ENCODE measurements at regions not wholly inside any gene's neighbourhood (a gene's known extent, or its start where the extent isn't known, plus 50 kb on each side); places are given as distances from the start of the nearest gene placed in this dataset.

- DNase-seq (ENCODE audit: low read depth, low spot score): no peak
- no peak overlapping the region for H2AFZ ChIP-seq (ENCODE audit: control insufficient read depth, low read length)
- H3K4me2 ChIP-seq (ENCODE audit: control insufficient read depth, extremely low read depth, insufficient read depth, low read depth, low read length): no peak overlapping the region
- no peaks in the 10 kb centered on the region for H3K9me3 ChIP-seq (ENCODE audit: control insufficient read depth, low read depth, low read length)
- H3K9ac ChIP-seq (ENCODE audit: control insufficient read depth, extremely low read depth, insufficient read depth, low read length): no peak overlapping the region
- no peaks in the 10 kb centered on the region for H3K27me3 ChIP-seq (ENCODE audit: control insufficient read depth, extremely low read depth, insufficient read depth, low read length)
- no peaks in the 10 kb centered on the region for H3K36me3 ChIP-seq (ENCODE audit: control insufficient read depth in 2 of 2, extremely low read depth in 1 of 2, insufficient read depth in 2 of 2, low read length in 2 of 2)
- H3K9me1 ChIP-seq (ENCODE audit: control insufficient read depth, extremely low read depth, insufficient read depth, low read length): no peaks in the 10 kb centered on the region
- no peak for TF ChIP-seq EZH2 (IDR thresholded peaks at IDR 0.05; ENCODE audit: low read length)
- no peak for TF ChIP-seq CTCF (optimal IDR thresholded peaks at IDR 0.05 in 1 of 3, IDR thresholded peaks at IDR 0.05 in 1 of 3, conservative IDR thresholded peaks at IDR 0.05 in 1 of 3; ENCODE audit: extremely low read depth in 1 of 3, insufficient read depth in 2 of 3, low read length in 3 of 3)
- no peak for FAIRE-seq
- no peaks in the 10 kb centered on the region for H3K79me2 ChIP-seq (ENCODE audit: control insufficient read depth, insufficient read depth, low read length)
- H3K27ac ChIP-seq (ENCODE audit: control insufficient read depth, insufficient read depth, low read length): no peak overlapping the region
- H3K4me1 ChIP-seq (ENCODE audit: control insufficient read depth, extremely low read depth, insufficient read depth, low read length): no peaks in the 10 kb centered on the region
- no peak overlapping the region for H3K4me3 ChIP-seq (ENCODE audit: control insufficient read depth in 2 of 3, extremely low read depth in 1 of 3, insufficient read depth in 2 of 3, low read depth in 1 of 3, low read length in 3 of 3)
- H4K20me1 ChIP-seq (ENCODE audit: control insufficient read depth, extremely low read depth, insufficient read depth, low read length): no peaks in the 10 kb centered on the region
- dilution Hi-C loops (cut with MboI; ENCODE audit: extremely low pct_ligation_motif_present, low sequenced_read_pairs): no loop called here
Measured at GRCh38 chr3:159371961-159372360, 570.1 kb downstream of the MFSD1 start.

- FAIRE-seq: no peak
- no peak for TF ChIP-seq EZH2 (IDR thresholded peaks at IDR 0.05; ENCODE audit: low read length)
- TF ChIP-seq CTCF (optimal IDR thresholded peaks at IDR 0.05 in 1 of 3, IDR thresholded peaks at IDR 0.05 in 1 of 3, conservative IDR thresholded peaks at IDR 0.05 in 1 of 3; ENCODE audit: extremely low read depth in 1 of 3, insufficient read depth in 2 of 3, low read length in 3 of 3): no peak
Measured at GRCh38 chr3:159378396-159379194, 576.7 kb downstream of the MFSD1 start.

More at GRCh38 chr3:159378396-159379194, 576.7 kb downstream of the MFSD1 start:
- Histone ChIP-seq H3K36me3 (ENCODE audit: control insufficient read depth in 2 of 2, extremely low read depth in 1 of 2, insufficient read depth in 2 of 2, low read length in 2 of 2) (no peaks in the 10 kb centered on the region), H2AFZ (ENCODE audit: control insufficient read depth, low read length) (no peak overlapping the region), H3K9me1 (ENCODE audit: control insufficient read depth, extremely low read depth, insufficient read depth, low read length) (no peaks in the 10 kb centered on the region), H3K27ac (ENCODE audit: control insufficient read depth, insufficient read depth, low read length) (no peak overlapping the region), H3K27me3 (ENCODE audit: control insufficient read depth, extremely low read depth, insufficient read depth, low read length) (no peaks in the 10 kb centered on the region), H3K4me1 (ENCODE audit: control insufficient read depth, extremely low read depth, insufficient read depth, low read length) (no peaks in the 10 kb centered on the region), H3K9ac (ENCODE audit: control insufficient read depth, extremely low read depth, insufficient read depth, low read length) (no peak overlapping the region), H3K4me3 (ENCODE audit: control insufficient read depth in 2 of 3, extremely low read depth in 1 of 3, insufficient read depth in 2 of 3, low read depth in 1 of 3, low read length in 3 of 3) (no peak overlapping the region), H3K9me3 (ENCODE audit: control insufficient read depth, low read depth, low read length) (no peaks in the 10 kb centered on the region), H4K20me1 (ENCODE audit: control insufficient read depth, extremely low read depth, insufficient read depth, low read length) (no peaks in the 10 kb centered on the region), H3K4me2 (ENCODE audit: control insufficient read depth, extremely low read depth, insufficient read depth, low read depth, low read length) (no peak overlapping the region), H3K79me2 (ENCODE audit: control insufficient read depth, insufficient read depth, low read length) (no peaks in the 10 kb centered on the region)
- dilution Hi-C loops (cut with MboI; ENCODE audit: extremely low pct_ligation_motif_present, low sequenced_read_pairs): no loop called here
- no peak for DNase-seq (ENCODE audit: low read depth, low spot score)
